Breast epithelium (tissue), 3 donors: ENCODE measurements at regions not wholly inside any gene's neighbourhood (a gene's known extent, or its start where the extent isn't known, plus 50 kb on each side); places are given as distances from the start of the nearest gene placed in this dataset.

Source experiments
- CTCF ChIP-seq, 3 donors: fragments of 450-650 bp; IDR thresholded peaks; one replicate each; pipeline ENCODE4 v1.5.1; 2016 to 2017; ENCODE audit warnings: antibody characterized with exemption in 3 of 3, mild to moderate bottlenecking in 3 of 3, moderate library complexity in 3 of 3
- POLR2A ChIP-seq: fragments of 450-650 bp; IDR thresholded peaks from one replicate; pipeline ENCODE4 v1.6.1; 2016; ENCODE audit warnings: antibody characterized with exemption, mild to moderate bottlenecking, moderate library complexity
- POLR2AphosphoS5 ChIP-seq, 3 donors: sonication (generic); formaldehyde crosslinking; IDR thresholded peaks; one replicate each; pipeline ENCODE4 v1.6.1; 2017; ENCODE audit warnings: antibody characterized with exemption in 3 of 3

- no peak for TF ChIP-seq POLR2A
- TF ChIP-seq CTCF (IDR thresholded peaks at IDR 0.05), result no peak
- TF ChIP-seq POLR2AphosphoS5 (IDR thresholded peaks at IDR 0.05), result no peak
Observed at GRCh38 chr2:67671464-67672450, 274.6 kb downstream of the ETAA1 start.
